Stomach smooth muscle (tissue), 2 donors: ENCODE measurements at regions not wholly inside any gene's neighbourhood (a gene's known extent, or its start where the extent isn't known, plus 50 kb on each side); places are given as distances from the start of the nearest gene placed in this dataset.

Source experiments
- H3K27ac ChIP-seq: one replicate; pipeline ENCODE4 v1.7.0; 2013; ENCODE audit warnings: mild to moderate bottlenecking, low read length, inconsistent platforms
- H3K27me3 ChIP-seq, 2 donors: one replicate each; pipeline ENCODE4 v1.7.0; 2013; ENCODE audit warnings: low read length in 2 of 2; ENCODE audit not compliant: insufficient read depth in 2 of 2, control insufficient read depth in 1 of 2
- H3K36me3 ChIP-seq, 2 donors: one replicate each; pipeline ENCODE4 v1.7.0; 2013; ENCODE audit warnings: low read length in 2 of 2; ENCODE audit not compliant: control insufficient read depth in 2 of 2, insufficient read depth in 2 of 2
- H3K4me1 ChIP-seq: one replicate; pipeline ENCODE4 v1.7.0; 2013; ENCODE audit warnings: low read length; ENCODE audit not compliant: control insufficient read depth, insufficient read depth
- H3K4me3 ChIP-seq, 2 donors: one replicate each; pipeline ENCODE4 v1.7.0; 2013; ENCODE audit warnings: low read length in 2 of 2
- H3K9ac ChIP-seq, 2 donors: one replicate each; pipeline ENCODE4 v1.7.0; 2013; ENCODE audit warnings: low read length in 2 of 2, mild to moderate bottlenecking in 1 of 2
- H3K9me3 ChIP-seq, 2 donors: one replicate each; pipeline ENCODE4 v1.7.0; 2013; ENCODE audit warnings: low read length in 2 of 2; ENCODE audit not compliant: control insufficient read depth in 2 of 2
- donor health status: healthy.
- donor health status: Pancreatic carcinoma.

DNA sequence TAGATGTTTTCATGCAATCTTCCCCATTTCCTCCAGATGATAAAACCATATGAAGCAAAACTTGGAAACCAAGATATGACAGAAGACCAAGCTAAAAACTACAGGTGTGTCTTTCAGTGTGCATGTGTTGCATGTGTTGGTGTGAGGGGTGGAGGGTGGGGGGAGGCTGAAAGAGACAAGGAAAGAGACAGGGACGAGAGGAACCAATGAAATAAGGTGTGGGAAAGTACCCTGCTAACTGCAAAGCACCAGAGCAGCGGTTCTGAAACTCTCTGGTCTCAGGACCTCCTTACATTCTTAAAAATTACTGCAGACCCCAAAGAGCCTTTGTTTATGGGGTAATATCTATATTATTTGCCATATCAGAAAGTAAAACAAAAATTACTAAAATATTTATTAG is 87.4 kb upstream of the HIVEP3 start:
- Histone ChIP-seq H3K4me3 (no peak overlapping the region), H3K27me3 (no peaks in the 10 kb centered on the region), H3K27ac (no peak overlapping the region), H3K9ac (no peak overlapping the region), H3K4me1 (no peaks in the 10 kb centered on the region), H3K36me3 (no peaks in the 10 kb centered on the region), H3K9me3 (no peaks in the 10 kb centered on the region)

DNA sequence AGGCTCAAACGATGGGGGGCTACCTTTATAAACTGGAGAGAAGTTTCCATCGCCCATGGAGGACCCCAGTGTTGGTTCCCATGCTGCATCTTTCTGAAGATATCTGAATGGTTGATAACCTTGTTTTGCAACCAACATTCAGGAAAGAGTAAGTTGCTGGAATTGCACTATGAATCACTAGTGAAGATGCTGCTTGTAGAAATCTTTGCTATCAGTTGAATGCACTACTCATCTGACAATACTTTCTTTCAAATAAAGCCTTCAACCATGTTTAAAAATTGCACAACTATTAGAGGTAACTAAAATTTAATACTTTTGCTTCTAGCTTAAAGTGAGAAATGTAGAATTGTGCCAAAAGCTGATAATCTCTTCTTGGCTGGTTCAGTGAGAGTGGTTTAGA is 86.8 kb upstream of the HIVEP3 start:
- H3K27ac ChIP-seq, result no peak overlapping the region
- no peak overlapping the region for H3K9ac ChIP-seq
- no peaks in the 10 kb centered on the region for H3K27me3 ChIP-seq
- no peaks in the 10 kb centered on the region for H3K9me3 ChIP-seq
- no peaks in the 10 kb centered on the region for H3K36me3 ChIP-seq
- H3K4me1 ChIP-seq, result no peaks in the 10 kb centered on the region
- H3K4me3 ChIP-seq, result no peak overlapping the region

DNA sequence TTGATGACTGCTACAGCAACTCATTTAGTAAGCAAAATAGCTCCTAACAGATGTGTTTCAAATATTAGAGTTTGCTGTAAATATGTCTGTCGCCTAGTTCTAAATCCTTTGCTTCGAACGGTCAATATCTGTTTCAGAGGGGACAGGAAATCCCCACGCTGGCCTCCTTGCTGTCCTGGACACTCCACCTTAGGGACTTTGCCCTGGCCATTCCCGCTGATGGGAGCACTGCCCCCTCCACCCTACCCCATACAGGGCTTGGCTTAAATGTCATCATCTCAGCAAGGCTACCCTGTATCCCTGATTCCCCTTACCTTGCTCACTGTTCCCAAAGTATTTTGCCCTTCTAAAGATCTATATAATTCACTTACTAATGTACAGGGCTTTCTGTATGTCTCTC is 86.1 kb upstream of the HIVEP3 start:
- no peak overlapping the region for H3K9ac ChIP-seq
- no peak overlapping the region for H3K27ac ChIP-seq
- H3K4me1 ChIP-seq, result no peaks in the 10 kb centered on the region
- H3K4me3 ChIP-seq, result no peak overlapping the region
- no peaks in the 10 kb centered on the region for H3K27me3 ChIP-seq
- no peaks in the 10 kb centered on the region for H3K36me3 ChIP-seq
- no peaks in the 10 kb centered on the region for H3K9me3 ChIP-seq

DNA sequence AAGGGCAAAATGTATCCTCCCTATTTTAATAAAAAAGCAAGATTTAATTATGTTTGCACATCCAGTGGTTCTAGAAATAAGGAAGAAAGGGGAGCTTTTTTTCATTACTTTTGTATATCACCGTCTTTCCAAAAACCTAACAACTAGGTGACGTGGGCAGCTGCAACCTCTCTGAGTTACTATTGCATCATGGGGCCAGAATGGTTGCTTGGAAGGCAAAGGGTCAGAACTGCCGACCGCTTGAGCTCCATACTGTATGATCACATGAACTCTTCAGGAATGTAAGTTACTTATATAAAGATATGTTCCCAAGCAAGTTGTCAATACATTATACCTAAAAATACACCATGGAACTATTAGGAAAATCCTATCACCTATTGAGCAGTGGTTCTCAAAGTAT is 85.6 kb upstream of the HIVEP3 start:
- Histone ChIP-seq H3K9ac (no peak overlapping the region), H3K27ac (no peak overlapping the region), H3K4me3 (no peak overlapping the region), H3K4me1 (no peaks in the 10 kb centered on the region), H3K27me3 (no peaks in the 10 kb centered on the region), H3K9me3 (no peaks in the 10 kb centered on the region), H3K36me3 (no peaks in the 10 kb centered on the region)

DNA sequence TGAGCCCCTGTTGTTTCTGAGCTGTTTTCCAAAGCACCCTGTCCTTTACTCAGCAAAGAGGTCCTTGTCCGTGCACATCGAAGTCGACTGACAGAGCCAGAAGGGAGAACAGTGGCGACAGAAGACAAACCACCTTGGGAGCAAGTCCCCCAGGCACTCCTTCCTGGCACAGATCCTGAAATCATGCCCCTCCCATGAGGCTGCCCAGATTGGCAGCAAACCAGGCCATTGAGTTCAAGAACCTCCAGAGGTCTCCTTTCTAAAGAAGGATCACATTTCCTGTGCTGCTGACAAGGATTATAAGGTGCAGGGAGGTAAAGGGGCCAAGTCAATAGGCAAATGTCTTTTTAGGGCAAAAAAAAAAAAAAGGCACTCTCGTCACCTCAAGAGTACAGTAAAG is 84.7 kb upstream of the HIVEP3 start:
- Histone ChIP-seq H3K27ac (no peak overlapping the region), H3K4me1 (no peaks in the 10 kb centered on the region), H3K36me3 (no peaks in the 10 kb centered on the region), H3K4me3 (no peak overlapping the region), H3K27me3 (no peaks in the 10 kb centered on the region), H3K9ac (no peak overlapping the region), H3K9me3 (no peaks in the 10 kb centered on the region)

DNA sequence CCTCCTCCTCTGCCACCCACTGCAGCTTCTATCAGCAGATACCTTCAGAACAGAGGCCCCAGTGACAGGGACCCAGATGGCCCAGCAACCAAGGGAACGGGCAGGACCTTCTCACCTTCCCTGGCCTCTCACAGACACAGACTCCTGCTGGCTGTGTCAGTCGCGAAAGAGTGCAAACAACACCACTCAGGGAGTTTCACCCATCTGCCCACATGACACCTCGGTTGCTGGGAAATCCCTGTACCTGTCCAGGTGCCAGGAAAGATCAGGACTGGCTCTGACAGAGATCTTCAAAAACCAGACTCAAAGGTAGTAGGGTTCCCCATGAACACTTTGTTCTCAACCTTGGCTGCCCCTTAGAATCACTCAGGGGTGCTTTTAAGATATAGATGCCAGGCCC is 83.5 kb upstream of the HIVEP3 start:
- no peak overlapping the region for H3K27ac ChIP-seq
- no peak overlapping the region for H3K4me3 ChIP-seq
- no peaks in the 10 kb centered on the region for H3K4me1 ChIP-seq
- H3K9me3 ChIP-seq, result no peaks in the 10 kb centered on the region
- H3K36me3 ChIP-seq, result no peaks in the 10 kb centered on the region
- H3K27me3 ChIP-seq, result no peaks in the 10 kb centered on the region
- no peak overlapping the region for H3K9ac ChIP-seq

DNA sequence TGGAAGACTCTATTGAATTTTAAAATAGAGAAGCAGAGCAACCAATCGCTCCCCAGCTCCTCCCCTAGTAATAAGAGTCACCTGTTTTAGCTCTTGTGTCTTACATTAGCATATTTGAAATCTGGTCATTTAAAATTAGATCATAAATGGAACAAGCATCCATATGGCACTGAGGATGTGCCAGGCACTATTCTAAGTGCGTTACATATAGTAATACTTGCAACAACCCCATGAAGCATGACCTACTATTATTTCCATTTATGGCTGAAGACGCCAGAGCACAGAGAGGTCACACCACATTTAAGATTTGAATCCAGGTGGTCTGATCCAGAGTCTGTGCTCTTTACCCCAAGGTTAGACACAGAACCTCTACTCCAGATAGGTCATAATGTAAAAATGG is 82.0 kb upstream of the HIVEP3 start:
- Histone ChIP-seq H3K9me3 (no peaks in the 10 kb centered on the region), H3K9ac (no peak overlapping the region), H3K27me3 (no peaks in the 10 kb centered on the region), H3K4me1 (no peaks in the 10 kb centered on the region), H3K27ac (no peak overlapping the region), H3K36me3 (no peaks in the 10 kb centered on the region), H3K4me3 (no peak overlapping the region)

DNA sequence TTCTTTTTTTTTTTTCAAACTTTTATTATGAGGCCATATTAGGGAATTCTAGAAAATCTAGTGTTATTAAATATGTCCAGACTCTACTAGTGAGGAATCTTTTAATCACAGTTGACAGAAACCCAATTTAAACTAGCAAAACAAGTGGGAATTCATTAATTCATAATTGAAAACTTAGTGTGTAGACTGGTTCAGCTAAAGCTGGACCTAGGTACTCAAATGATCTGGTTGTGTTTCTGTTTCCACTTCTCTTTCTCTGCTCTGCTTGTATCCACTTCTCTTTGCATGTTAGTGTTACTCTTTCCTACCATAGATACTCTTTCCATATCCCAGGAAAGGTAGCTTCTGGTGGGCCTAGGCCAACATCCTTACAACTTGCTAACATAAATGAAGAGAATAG is 81.2 kb upstream of the HIVEP3 start:
- no peak overlapping the region for H3K27ac ChIP-seq
- no peaks in the 10 kb centered on the region for H3K36me3 ChIP-seq
- H3K4me3 ChIP-seq, result no peak overlapping the region

DNA sequence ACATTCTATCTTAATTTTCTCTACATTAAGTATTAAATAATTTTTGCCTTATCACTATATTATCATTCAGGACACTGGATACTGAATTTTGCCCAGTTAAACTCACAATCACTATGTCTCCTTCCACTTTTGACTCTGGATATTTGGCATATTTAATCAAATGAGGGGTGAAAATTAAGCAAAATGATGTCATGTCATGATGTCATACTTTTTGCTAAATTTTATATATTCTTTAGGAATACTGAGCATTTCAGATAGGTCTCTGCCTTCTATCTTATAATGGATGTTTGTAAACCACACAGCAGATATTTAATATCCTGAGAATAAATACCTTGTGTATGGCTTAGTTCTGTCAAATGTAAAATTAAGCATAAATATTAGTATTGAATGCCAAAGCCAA is 79.5 kb upstream of the HIVEP3 start:
- Histone ChIP-seq H3K4me3 (no peak overlapping the region), H3K27me3 (no peaks in the 10 kb centered on the region), H3K9ac (no peak overlapping the region), H3K4me1 (no peaks in the 10 kb centered on the region), H3K9me3 (no peaks in the 10 kb centered on the region), H3K27ac (no peak overlapping the region), H3K36me3 (no peaks in the 10 kb centered on the region)

More for the DNA sequence above, 81.2 kb upstream of the HIVEP3 start:
- Histone ChIP-seq H3K9ac (no peak overlapping the region), H3K9me3 (no peaks in the 10 kb centered on the region), H3K27me3 (no peaks in the 10 kb centered on the region), H3K4me1 (no peaks in the 10 kb centered on the region)

DNA sequence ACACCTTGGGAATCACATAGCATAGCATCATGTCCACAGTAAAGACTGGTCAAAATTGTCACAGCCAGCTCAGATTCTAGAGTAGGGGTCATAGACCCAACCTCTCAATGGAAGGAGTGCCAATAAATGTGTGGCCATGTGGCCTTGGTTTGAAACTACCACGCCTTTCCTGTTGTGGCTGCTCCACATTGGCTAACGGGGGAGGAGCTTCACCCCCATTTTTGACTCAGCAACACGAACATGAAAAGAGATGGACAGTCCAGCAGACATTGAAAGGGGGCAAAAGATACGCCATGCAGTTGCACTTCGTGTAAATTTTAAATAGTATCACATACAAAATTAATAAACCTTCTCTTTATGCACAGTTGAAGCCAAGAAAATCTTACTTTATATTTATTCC is 78.4 kb upstream of the HIVEP3 start:
- Histone ChIP-seq H3K4me3 (no peak overlapping the region), H3K27ac (no peak overlapping the region), H3K4me1 (no peaks in the 10 kb centered on the region), H3K9me3 (no peaks in the 10 kb centered on the region), H3K36me3 (no peaks in the 10 kb centered on the region), H3K9ac (no peak overlapping the region), H3K27me3 (no peaks in the 10 kb centered on the region)

DNA sequence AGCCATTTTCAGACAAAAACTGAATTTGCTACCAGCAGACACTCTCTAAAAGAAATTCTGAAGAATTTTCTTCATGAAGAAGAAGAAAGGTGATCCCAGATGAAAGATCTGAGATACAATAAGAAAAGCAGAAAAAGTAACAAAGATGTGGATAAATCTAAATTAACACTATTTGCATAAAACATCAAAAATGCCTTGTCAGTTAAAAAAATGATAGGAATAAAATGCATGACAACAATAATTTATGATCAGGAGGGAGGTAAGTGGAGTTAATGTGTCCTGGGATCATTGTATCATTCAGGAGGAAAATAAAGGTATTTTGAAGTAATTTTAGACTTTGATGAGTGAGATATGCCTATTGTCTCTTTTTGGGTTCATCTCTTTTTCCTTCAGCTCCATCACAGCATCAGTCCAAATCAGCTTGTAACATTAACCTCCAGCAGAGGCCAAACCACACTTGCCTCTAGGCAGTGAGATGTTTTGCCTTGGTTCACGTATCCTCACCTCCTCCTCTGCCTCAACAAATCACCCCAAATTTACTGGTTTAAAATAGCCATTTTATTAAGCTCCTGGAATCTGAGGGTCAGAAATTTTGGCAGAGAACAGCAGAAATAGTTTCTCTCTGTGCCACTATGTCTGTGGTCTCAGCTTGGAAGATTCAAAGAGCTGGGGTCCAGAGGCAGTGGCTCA is 76.9 kb upstream of the HIVEP3 start:
- Histone ChIP-seq H3K27ac (no peak overlapping the region), H3K36me3 (no peaks in the 10 kb centered on the region), H3K27me3 (no peaks in the 10 kb centered on the region), H3K4me3 (no peak overlapping the region), H3K4me1 (no peaks in the 10 kb centered on the region), H3K9ac (no peak overlapping the region), H3K9me3 (no peaks in the 10 kb centered on the region)
